Fibroblast of pulmonary artery (primary cell): ENCODE measurements at regions not wholly inside any gene's neighbourhood (a gene's known extent, or its start where the extent isn't known, plus 50 kb on each side); places are given as distances from the start of the nearest gene placed in this dataset.

Experiments
- DNase-seq: peaks from one replicate; pipeline ENCODE4 v3.0.0-alpha.2; 2010; ENCODE audit warnings: low read depth
- H3K4me3 ChIP-seq: replicated peaks from 2 replicates; pipeline ENCODE4 v1.5.1; 2011; ENCODE audit warnings: low read depth, mild to moderate bottlenecking, control low read depth, low read length, moderate library complexity
- TF ChIP-seq, protein P1 (sequence below): IDR thresholded peaks from 2 replicates; pipeline ENCODE4 v1.5.1; 2011; ENCODE audit warnings: mild to moderate bottlenecking, control low read depth, low read length, inconsistent platforms; ENCODE audit errors: missing control alignments

GRCh38 chr17:72574675-72575510, 454.1 kb downstream of the SOX9 start:
- no peak overlapping the region for H3K4me3 ChIP-seq
- TF ChIP-seq, protein P1, sequence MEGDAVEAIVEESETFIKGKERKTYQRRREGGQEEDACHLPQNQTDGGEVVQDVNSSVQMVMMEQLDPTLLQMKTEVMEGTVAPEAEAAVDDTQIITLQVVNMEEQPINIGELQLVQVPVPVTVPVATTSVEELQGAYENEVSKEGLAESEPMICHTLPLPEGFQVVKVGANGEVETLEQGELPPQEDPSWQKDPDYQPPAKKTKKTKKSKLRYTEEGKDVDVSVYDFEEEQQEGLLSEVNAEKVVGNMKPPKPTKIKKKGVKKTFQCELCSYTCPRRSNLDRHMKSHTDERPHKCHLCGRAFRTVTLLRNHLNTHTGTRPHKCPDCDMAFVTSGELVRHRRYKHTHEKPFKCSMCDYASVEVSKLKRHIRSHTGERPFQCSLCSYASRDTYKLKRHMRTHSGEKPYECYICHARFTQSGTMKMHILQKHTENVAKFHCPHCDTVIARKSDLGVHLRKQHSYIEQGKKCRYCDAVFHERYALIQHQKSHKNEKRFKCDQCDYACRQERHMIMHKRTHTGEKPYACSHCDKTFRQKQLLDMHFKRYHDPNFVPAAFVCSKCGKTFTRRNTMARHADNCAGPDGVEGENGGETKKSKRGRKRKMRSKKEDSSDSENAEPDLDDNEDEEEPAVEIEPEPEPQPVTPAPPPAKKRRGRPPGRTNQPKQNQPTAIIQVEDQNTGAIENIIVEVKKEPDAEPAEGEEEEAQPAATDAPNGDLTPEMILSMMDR: no peak
- DNase-seq: no peak

DNA sequence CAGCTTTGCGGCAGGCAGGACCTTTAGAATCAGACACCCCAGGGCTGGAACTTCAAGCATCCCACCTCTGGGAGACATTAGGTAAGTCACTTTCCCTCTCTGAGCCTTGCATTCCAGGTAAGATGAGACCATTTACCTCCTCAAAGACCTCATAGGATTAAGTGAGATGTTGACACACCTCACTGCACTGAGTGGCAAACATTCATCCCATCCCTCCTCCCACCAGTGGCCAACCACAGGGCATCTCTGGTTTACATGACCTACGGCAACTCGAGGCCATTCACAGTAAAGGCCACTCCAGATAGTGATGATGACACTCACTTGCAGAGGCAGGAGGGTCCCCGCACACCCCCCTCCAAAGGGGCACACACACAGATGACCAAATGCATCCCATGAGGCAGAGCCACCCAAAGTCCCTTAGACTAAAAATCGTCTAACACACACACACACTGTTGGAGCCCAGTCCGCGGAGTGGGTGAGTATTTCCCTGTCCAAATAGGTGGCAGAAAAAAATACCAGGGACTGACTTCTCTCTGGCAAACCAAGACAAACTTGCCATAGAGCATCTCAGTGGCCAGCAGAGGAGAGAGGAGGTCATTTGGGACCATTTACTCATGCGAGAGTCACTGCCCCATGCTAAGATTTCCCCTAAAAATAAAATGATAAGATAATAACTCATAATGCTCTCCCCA, 454.9 kb downstream of the SOX9 start:
- H3K4me3 ChIP-seq: no peak overlapping the region
- DNase-seq: no peak
- TF ChIP-seq, protein P1: no peak

DNA sequence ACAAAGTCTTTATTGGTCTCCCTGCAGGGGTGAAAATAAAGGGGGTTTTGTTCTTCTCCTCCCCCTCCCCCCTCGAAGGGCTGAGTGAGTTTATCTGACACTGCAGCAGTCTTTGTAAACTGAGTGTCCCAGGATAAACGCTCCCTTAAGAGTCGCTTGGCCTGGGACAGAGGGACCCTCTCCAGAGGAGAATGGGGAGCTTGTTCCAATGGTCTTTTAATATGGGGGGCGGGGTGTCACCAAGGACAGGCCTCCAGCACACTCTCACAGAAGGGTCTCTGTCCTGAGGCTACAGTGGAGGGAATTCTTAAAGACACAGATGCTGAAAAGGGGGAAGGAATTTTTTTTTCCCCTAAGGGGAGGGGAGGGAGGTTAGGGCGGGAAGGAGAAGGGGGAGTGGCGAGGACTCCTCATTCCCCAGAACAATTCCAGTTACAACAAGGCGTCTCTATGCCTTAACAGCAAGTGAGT, 455.5 kb downstream of the SOX9 start:
- no peak overlapping the region for H3K4me3 ChIP-seq
- DNase-seq: no peak
- TF ChIP-seq, protein P1: no peak

DNA sequence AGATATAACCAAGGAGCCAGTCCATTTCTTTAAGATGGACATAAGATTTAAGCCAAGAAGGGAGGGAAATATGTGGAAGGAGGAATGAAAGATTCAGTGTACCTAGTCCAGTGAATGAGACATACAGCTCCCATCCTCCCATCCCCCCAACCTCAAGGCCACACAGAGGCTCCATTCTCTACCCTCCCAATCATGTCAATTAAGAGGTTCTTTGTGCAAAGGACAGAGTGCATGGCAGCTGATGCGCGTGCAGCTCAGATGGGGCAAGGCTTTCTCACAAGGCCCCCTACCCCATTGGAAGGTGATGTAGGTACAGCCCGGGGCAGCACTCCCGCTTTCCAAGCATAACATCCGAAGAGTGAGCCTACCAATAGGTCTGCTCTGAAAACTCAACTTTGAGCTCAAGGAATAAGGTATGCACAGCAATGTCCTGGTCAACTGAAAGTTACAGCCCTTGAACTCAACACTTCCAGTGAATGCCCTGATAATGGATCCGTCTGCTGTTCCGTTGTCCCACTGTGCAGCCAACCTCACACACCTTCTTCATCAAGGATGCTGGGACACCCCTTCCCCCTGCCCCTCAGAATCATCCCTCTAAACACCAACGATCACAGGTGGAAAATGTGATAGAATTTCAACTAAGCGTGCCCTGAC, 458.1 kb downstream of the SOX9 start:
- H3K4me3 ChIP-seq: no peak overlapping the region
- no peak for DNase-seq
- TF ChIP-seq, protein P1: no peak

DNA sequence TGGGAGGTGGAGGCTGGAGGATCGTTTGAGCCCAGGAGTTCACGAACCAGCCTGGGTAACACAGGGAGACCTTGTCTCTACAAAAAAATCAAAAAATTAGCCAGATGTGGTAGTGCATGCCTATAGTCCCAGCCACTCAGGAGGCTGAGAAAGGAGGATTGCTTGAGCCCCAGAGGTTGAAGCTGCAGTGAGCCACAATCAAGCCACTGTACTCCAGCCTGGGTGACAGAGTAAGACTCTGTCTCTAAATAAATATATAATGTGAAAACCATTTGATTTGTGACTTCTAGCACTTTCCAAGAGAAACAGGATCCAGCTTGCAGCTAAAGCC, 459.1 kb downstream of the SOX9 start:
- no peak overlapping the region for H3K4me3 ChIP-seq
- no peak for DNase-seq
- TF ChIP-seq, protein P1: no peak

- no peak for DNase-seq
- TF ChIP-seq, protein P1: no peak
- no peak overlapping the region for H3K4me3 ChIP-seq
Measured at GRCh38 chr17:72580321-72581127, 459.7 kb downstream of the SOX9 start.
